ENCODE measurements at regions not wholly inside any gene's neighbourhood (a gene's known extent, or its start where the extent isn't known, plus 50 kb on each side); places are given as distances from the start of the nearest gene placed in this dataset.

DNA sequence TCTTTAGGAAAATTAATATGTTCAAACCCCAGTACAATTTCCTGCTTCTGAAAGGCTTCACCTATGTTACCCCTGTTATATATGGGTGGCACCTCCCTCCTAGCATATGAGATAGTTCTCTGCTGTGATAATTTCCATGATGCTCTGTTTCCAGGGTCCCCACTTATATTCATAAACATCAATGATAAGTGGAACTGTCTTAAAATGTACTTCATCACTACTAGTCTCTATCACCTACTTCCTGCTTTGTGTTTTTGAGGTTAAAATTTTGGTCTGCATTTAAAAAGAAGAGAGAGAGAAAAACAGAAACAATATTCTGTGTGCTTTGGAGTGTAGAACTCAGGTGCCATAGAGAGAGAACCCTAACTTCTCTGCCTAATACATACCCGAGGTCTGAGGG lies 234.7 kb downstream of the HTR1A start:
- Mint-ChIP-seq H3K27ac (no peak overlapping the region), H3K4me1 (no peaks in the 10 kb centered on the region), H3K36me3 (no peaks in the 10 kb centered on the region), H3K27me3 (ENCODE audit: low read depth) (no peaks in the 10 kb centered on the region), H3K9me3 (peaks cover 3% of the 10 kb centered on the region), H3K4me3 (no peak overlapping the region)
- DNase-seq (ENCODE audit: low spot score in 2 of 2, unreplicated experiment in 2 of 2) = no peak
- TF ChIP-seq, protein P1, sequence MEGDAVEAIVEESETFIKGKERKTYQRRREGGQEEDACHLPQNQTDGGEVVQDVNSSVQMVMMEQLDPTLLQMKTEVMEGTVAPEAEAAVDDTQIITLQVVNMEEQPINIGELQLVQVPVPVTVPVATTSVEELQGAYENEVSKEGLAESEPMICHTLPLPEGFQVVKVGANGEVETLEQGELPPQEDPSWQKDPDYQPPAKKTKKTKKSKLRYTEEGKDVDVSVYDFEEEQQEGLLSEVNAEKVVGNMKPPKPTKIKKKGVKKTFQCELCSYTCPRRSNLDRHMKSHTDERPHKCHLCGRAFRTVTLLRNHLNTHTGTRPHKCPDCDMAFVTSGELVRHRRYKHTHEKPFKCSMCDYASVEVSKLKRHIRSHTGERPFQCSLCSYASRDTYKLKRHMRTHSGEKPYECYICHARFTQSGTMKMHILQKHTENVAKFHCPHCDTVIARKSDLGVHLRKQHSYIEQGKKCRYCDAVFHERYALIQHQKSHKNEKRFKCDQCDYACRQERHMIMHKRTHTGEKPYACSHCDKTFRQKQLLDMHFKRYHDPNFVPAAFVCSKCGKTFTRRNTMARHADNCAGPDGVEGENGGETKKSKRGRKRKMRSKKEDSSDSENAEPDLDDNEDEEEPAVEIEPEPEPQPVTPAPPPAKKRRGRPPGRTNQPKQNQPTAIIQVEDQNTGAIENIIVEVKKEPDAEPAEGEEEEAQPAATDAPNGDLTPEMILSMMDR (IDR thresholded peaks at IDR 0.05; ENCODE audit: unreplicated experiment) = no peak

DNA sequence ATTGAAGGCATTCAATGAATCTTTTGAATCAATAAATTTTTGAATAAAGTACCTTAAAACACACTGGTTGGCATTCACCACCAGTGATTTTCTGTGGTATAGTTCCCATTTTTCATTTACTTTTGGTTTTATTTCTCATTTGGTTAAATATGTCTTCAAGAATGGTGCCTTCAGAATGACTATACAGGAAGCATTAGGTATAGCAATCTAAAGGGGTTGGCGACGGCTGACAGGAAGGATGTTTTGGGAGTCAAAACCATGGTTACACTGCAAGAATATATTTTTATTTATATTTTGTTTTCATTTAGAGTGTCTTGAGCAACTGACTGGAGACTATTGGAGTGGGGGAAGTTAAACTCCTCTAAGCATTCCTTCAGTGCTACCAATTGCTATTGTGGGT lies 235.7 kb downstream of the HTR1A start:
- Mint-ChIP-seq H3K4me3 (no peak overlapping the region), H3K27me3 (ENCODE audit: low read depth) (no peaks in the 10 kb centered on the region), H3K36me3 (no peaks in the 10 kb centered on the region), H3K4me1 (no peaks in the 10 kb centered on the region), H3K9me3 (peaks cover 3% of the 10 kb centered on the region), H3K27ac (no peak overlapping the region)
- TF ChIP-seq, protein P1 (IDR thresholded peaks at IDR 0.05; ENCODE audit: unreplicated experiment) = no peak
- DNase-seq (ENCODE audit: low spot score in 2 of 2, unreplicated experiment in 2 of 2) = no peak

DNA sequence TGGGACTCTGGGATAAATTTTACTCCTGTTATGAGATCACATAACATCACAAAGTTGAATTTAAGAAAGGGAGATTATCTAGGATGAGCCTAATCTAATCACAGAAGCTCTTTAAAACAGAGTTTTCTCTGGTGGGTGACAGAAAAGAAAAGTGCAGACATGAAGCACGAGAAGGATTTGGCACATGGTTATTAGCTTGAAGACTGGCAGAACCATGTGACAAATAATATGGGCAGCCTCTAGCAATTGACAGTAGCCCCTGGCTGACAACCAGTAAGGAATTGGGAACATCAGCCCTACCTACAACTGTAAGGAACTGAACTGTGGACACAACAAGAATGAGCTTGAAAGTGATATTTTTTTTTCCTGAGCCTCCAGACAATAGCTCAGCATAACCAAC lies 243.1 kb downstream of the HTR1A start:
- TF ChIP-seq, protein P1 (IDR thresholded peaks at IDR 0.05; ENCODE audit: unreplicated experiment) = no peak
- Mint-ChIP-seq H3K27me3 (ENCODE audit: low read depth) (no peaks in the 10 kb centered on the region), H3K4me3 (no peak overlapping the region), H3K27ac (no peak overlapping the region), H3K9me3 (no peaks in the 10 kb centered on the region), H3K4me1 (no peaks in the 10 kb centered on the region), H3K36me3 (no peaks in the 10 kb centered on the region)
- DNase-seq (ENCODE audit: low spot score in 2 of 2, unreplicated experiment in 2 of 2) = no peak

DNA sequence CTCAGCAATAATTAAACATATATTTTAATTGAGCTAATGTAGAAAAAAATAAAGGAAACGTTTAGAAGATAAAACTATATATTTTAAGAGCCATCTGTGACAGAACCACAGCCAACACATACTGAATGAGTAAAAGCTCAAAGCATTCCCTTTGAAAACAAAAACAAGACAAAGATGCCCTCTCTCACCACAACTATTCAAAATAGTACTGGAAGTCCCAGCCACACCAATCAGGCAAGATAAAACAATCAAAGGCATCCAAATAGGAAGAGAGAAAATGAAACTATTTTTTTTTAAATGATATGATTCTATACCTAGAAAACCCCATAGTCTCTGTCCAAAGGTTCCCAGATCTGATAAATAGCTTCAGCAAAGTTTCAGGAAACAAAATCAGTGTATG lies 262.0 kb downstream of the HTR1A start:
- no peaks in the 10 kb centered on the region for H3K27me3 Mint-ChIP-seq (ENCODE audit: low read depth)
- TF ChIP-seq, protein P1 (IDR thresholded peaks at IDR 0.05; ENCODE audit: unreplicated experiment) = no peak
- H3K36me3 Mint-ChIP-seq = no peaks in the 10 kb centered on the region
- no peak overlapping the region for H3K27ac Mint-ChIP-seq
- no peaks in the 10 kb centered on the region for H3K4me1 Mint-ChIP-seq
- H3K4me3 Mint-ChIP-seq = no peak overlapping the region
- no peak for DNase-seq (ENCODE audit: low spot score in 2 of 2, unreplicated experiment in 2 of 2)
- peaks cover 10% of the 10 kb centered on the region for H3K9me3 Mint-ChIP-seq

DNA sequence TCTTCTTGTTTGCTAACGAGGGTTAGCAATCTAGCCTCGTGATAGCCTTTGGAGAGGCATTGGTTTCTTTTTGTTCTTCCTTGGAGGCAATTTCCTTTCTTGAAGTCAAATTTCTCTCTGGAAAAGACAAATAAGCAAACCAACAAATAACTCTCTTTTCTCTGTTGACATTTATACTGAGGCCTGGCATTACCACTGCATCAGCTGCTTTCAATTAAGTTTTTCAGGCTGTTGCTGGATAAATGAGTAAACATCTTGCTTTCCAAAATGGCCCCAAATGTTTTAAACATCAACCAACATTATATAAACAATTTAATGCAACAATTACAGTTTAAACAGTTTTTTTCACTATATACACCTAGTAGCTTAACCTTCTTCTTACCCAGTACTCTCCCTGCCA lies 264.4 kb downstream of the HTR1A start:
- Mint-ChIP-seq H3K4me1 (no peaks in the 10 kb centered on the region), H3K4me3 (no peak overlapping the region), H3K27me3 (ENCODE audit: low read depth) (peaks cover 3% of the 10 kb centered on the region), H3K9me3 (peaks cover 10% of the 10 kb centered on the region), H3K36me3 (no peaks in the 10 kb centered on the region), H3K27ac (no peak overlapping the region)
- DNase-seq (ENCODE audit: low spot score in 2 of 2, unreplicated experiment in 2 of 2) = no peak
- TF ChIP-seq, protein P1 (IDR thresholded peaks at IDR 0.05; ENCODE audit: unreplicated experiment) = no peak

DNA sequence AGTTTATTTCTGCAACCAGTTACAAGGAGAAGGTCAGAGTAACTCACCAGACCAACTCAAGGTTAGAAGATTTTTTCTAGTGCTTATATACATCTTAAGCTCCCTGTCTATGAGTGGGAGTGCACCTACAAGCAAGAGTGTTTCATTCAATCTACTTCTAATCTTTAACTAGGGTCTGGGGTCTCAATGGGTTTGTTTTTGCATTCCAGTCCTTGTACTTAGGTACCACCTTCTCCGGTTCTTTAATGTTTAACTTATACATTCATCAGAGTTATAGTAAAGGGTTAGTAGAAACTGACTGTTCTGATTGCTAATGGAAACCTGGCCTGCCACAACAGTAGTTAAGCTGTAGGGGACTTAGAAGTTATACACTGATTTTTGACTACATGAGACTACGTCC lies 271.7 kb downstream of the HTR1A start:
- H3K36me3 Mint-ChIP-seq = no peaks in the 10 kb centered on the region
- H3K9me3 Mint-ChIP-seq = no peaks in the 10 kb centered on the region
- no peak overlapping the region for H3K4me3 Mint-ChIP-seq
- no peak overlapping the region for H3K27ac Mint-ChIP-seq
- TF ChIP-seq, protein P1 (IDR thresholded peaks at IDR 0.05; ENCODE audit: unreplicated experiment) = no peak
- peaks cover 19% of the 10 kb centered on the region for H3K4me1 Mint-ChIP-seq
- H3K27me3 Mint-ChIP-seq (ENCODE audit: low read depth) = peaks cover 5% of the 10 kb centered on the region
- DNase-seq (ENCODE audit: low spot score in 2 of 2, unreplicated experiment in 2 of 2) = no peak
